Caco-2 (cell line): ENCODE measurements at regions not wholly inside any gene's neighbourhood (a gene's known extent, or its start where the extent isn't known, plus 50 kb on each side); places are given as distances from the start of the nearest gene placed in this dataset.

ENCODE experiments used
- BruUV-seq: library from RNA; stranded (reverse); fragments of 400-500 nt; replicated peaks from 2 replicates; lab custom pipeline; 2021; lab: Mats Ljungman, UMichigan
- CTCF ChIA-PET: fragments of 300-600 bp; sonication (Branson Sonifier 250); formaldehyde crosslinking; loops from one replicate; lab custom pipeline; 2022; ENCODE audit warnings: antibody characterized with exemption; lab: Charles Lee
- POLR2A ChIA-PET: fragments of 300-600 bp; sonication (Branson Sonifier 250); formaldehyde crosslinking; loops from one replicate; lab custom pipeline; 2022; ENCODE audit warnings: antibody characterized with exemption; lab: Charles Lee
- DNase-seq, 2 experiments: peaks; one replicate each; pipeline versions ENCODE4 v3.0.0 to v3.0.0-alpha.2; 2020 to 2022
- H3K27me3 ChIP-seq: replicated peaks from 2 replicates; pipeline ENCODE4 v1.6.0; 2011; ENCODE audit warnings: low read length; ENCODE audit not compliant: control insufficient read depth, insufficient read depth
- H3K36me3 ChIP-seq: 2 replicates; pipeline ENCODE4 v1.5.1; 2011; ENCODE audit warnings: low read length; ENCODE audit not compliant: control insufficient read depth, insufficient read depth
- H3K4me1 ChIP-seq: fragments of 250-450 bp; sonication (Bioruptor Pico); 2 replicates; pipeline ENCODE4 v1.5.1; 2020; ENCODE audit warnings: mild to moderate bottlenecking
- H3K4me3 ChIP-seq: 2 replicates; pipeline ENCODE4 v1.5.1; 2011; ENCODE audit warnings: low read depth, mild to moderate bottlenecking, control low read depth, low read length
- H3K9me3 ChIP-seq: fragments of 250-450 bp; sonication (Bioruptor Pico); 2 replicates; pipeline ENCODE4 v1.5.1; 2020; ENCODE audit warnings: mild to moderate bottlenecking, moderate library complexity
- H3K27ac Mint-ChIP-seq: one replicate; pipeline ENCODE4 v1.8.0; 2022; ENCODE audit warnings: mixed read lengths; ENCODE audit not compliant: unreplicated experiment
- H3K27me3 Mint-ChIP-seq: one replicate; pipeline ENCODE4 v1.8.0; 2022; ENCODE audit warnings: mixed read lengths; ENCODE audit not compliant: insufficient read depth, unreplicated experiment
- H3K36me3 Mint-ChIP-seq: one replicate; pipeline ENCODE4 v1.8.0; 2022; ENCODE audit warnings: mild to moderate bottlenecking, mixed read lengths; ENCODE audit not compliant: insufficient read depth, unreplicated experiment
- H3K4me1 Mint-ChIP-seq: one replicate; pipeline ENCODE4 v1.8.0; 2022; ENCODE audit warnings: low read depth, mixed read lengths; ENCODE audit not compliant: unreplicated experiment
- H3K4me3 Mint-ChIP-seq: one replicate; pipeline ENCODE4 v1.8.0; 2022; ENCODE audit warnings: mild to moderate bottlenecking, moderate library complexity, mixed read lengths; ENCODE audit not compliant: unreplicated experiment
- H3K9me3 Mint-ChIP-seq: one replicate; pipeline ENCODE4 v1.8.0; 2022; ENCODE audit warnings: mixed read lengths; ENCODE audit not compliant: unreplicated experiment
- CTCF ChIP-seq, 2 experiments: fragments of 200-600 bp in 1 of 2; IDR thresholded peaks; 1 replicate in 1 of 2; 2 replicates in 1 of 2; pipeline versions ENCODE4 v1.5.1 to v1.8.0; 2011 to 2022; ENCODE audit warnings: antibody characterized with exemption in 1 of 2, control low read depth in 1 of 2, inconsistent platforms in 1 of 2, low read depth in 1 of 2, low read length in 1 of 2, mild to moderate bottlenecking in 1 of 2, moderate library complexity in 1 of 2; ENCODE audit not compliant: insufficient read depth in 1 of 2, severe bottlenecking in 1 of 2, unreplicated experiment in 1 of 2
- intact Hi-C: fragments of 100-400 bp; cut with micrococcal nuclease; formaldehyde crosslinking; loops from one replicate; pipeline ENCODE4 v1.10.0; 2022; ENCODE audit not compliant: unreplicated experiment

- H3K36me3 ChIP-seq: no peaks in the 10 kb centered on the region
- intact Hi-C loops: no loop called here
- no peaks in the 10 kb centered on the region; the same call in 1 of the 2 replicates for H3K4me1 ChIP-seq
- no peak for TF ChIP-seq CTCF (IDR thresholded peaks at IDR 0.05; ENCODE audit: insufficient read depth in 1 of 2, low read depth in 1 of 2, low read length in 1 of 2, severe bottlenecking in 1 of 2, unreplicated experiment in 1 of 2)
- no peak for DNase-seq
- H3K36me3 Mint-ChIP-seq: peaks cover 2% of the 10 kb centered on the region
- POLR2A ChIA-PET: no interaction called here
- peaks cover 8% of the 10 kb centered on the region for H3K9me3 ChIP-seq
- H3K4me1 Mint-ChIP-seq: no peaks in the 10 kb centered on the region
- peaks cover 2% of the 10 kb centered on the region for H3K9me3 Mint-ChIP-seq
- CTCF ChIA-PET: no interaction called here
- no peak overlapping the region for H3K4me3 ChIP-seq
- peaks cover 16% of the 10 kb centered on the region for H3K27me3 Mint-ChIP-seq
- H3K27me3 ChIP-seq: no peaks in the 10 kb centered on the region
- H3K4me3 Mint-ChIP-seq: no peak overlapping the region
- no TSS peak for BruUV-seq
- no peak overlapping the region for H3K27ac Mint-ChIP-seq
Measured at GRCh38 chr10:112095731-112096130, 87.8 kb downstream of the GPAM start.

GRCh38 chr10:112098682-112099081 is 84.9 kb downstream of the GPAM start:
- no TSS peak for BruUV-seq
- Mint-ChIP-seq H3K9me3 (peaks cover 13% of the 10 kb centered on the region), H3K27me3 (peaks cover 10% of the 10 kb centered on the region), H3K36me3 (peaks cover 7% of the 10 kb centered on the region), H3K4me3 (no peak overlapping the region), H3K4me1 (no peaks in the 10 kb centered on the region), H3K27ac (no peak overlapping the region)
- no peak overlapping the region for H3K4me3 ChIP-seq
- CTCF ChIA-PET: no interaction called here
- DNase-seq: no peak
- intact Hi-C loops: no loop called here
- POLR2A ChIA-PET: no interaction called here
- peaks cover 8% of the 10 kb centered on the region for H3K9me3 ChIP-seq
- TF ChIP-seq CTCF (IDR thresholded peaks at IDR 0.05; ENCODE audit: insufficient read depth in 1 of 2, low read depth in 1 of 2, low read length in 1 of 2, severe bottlenecking in 1 of 2, unreplicated experiment in 1 of 2): no peak
- no peaks in the 10 kb centered on the region for H3K27me3 ChIP-seq
- H3K4me1 ChIP-seq: no peaks in the 10 kb centered on the region; the same call in 1 of the 2 replicates
- no peaks in the 10 kb centered on the region for H3K36me3 ChIP-seq
